ENCODE measurements at regions not wholly inside any gene's neighbourhood (a gene's known extent, or its start where the extent isn't known, plus 50 kb on each side); places are given as distances from the start of the nearest gene placed in this dataset.
"Not testable (repeated sequence)": the region's sequence is repeated elsewhere in the genome, so short reads cannot be mapped to it uniquely, and the experiment has no call there.

- no peak for DNase-seq (ENCODE audit: low spot score)
Measured at GRCh38 chr13:80082396-80083080, 258.4 kb downstream of the SPRY2 start.

- no peak for DNase-seq (ENCODE audit: low spot score)
Measured at GRCh38 chr13:80074811-80075210, 266.1 kb downstream of the SPRY2 start.

- no peak for DNase-seq (ENCODE audit: low spot score)
Measured at GRCh38 chr13:80074143-80074752, 266.7 kb downstream of the SPRY2 start.

GRCh38 chr13:80072231-80072630, 268.7 kb downstream of the SPRY2 start:
- no peak for DNase-seq (ENCODE audit: low spot score)

- no peak for DNase-seq (ENCODE audit: low spot score)
Measured at GRCh38 chr13:80070024-80070703, 270.8 kb downstream of the SPRY2 start.

- DNase-seq (ENCODE audit: low spot score), result no peak
Measured at GRCh38 chr13:80069374-80069773, 271.6 kb downstream of the SPRY2 start.

- DNase-seq (ENCODE audit: low spot score), result no peak
Measured at GRCh38 chr13:80065996-80066395, 274.9 kb downstream of the SPRY2 start.

GRCh38 chr13:80062416-80062815, 278.5 kb downstream of the SPRY2 start:
- not testable (repeated sequence) for DNase-seq (ENCODE audit: low spot score)

- DNase-seq (ENCODE audit: low spot score), result no peak
Measured at GRCh38 chr13:80059789-80060188, 281.1 kb downstream of the SPRY2 start.

- no peak for DNase-seq (ENCODE audit: low spot score)
Measured at GRCh38 chr13:80058626-80059025, 282.3 kb downstream of the SPRY2 start.

- DNase-seq (ENCODE audit: low spot score), result no peak
Measured at GRCh38 chr13:80055847-80056246, 285.1 kb downstream of the SPRY2 start.

- no peak for DNase-seq (ENCODE audit: low spot score)
Measured at GRCh38 chr13:80054806-80055205, 286.1 kb downstream of the SPRY2 start.

- DNase-seq (ENCODE audit: low spot score), result no peak
Measured at GRCh38 chr13:80052286-80052685, 288.6 kb downstream of the SPRY2 start.

- no peak for DNase-seq (ENCODE audit: low spot score)
Measured at GRCh38 chr13:80050252-80050651, 290.7 kb downstream of the SPRY2 start.

- peak; percentile 2 for DNase-seq (ENCODE audit: low spot score)
Measured at GRCh38 chr13:80048802-80049201, 292.1 kb downstream of the SPRY2 start.

- DNase-seq (ENCODE audit: low spot score), result no peak
Measured at GRCh38 chr13:80048030-80048429, 292.9 kb downstream of the SPRY2 start.

GRCh38 chr13:80047406-80047805, 293.5 kb downstream of the SPRY2 start:
- no peak for DNase-seq (ENCODE audit: low spot score)

- no peak for DNase-seq (ENCODE audit: low spot score)
Measured at GRCh38 chr13:80040981-80041317, 300.0 kb downstream of the SPRY2 start.

GRCh38 chr13:80040196-80040980, 300.5 kb downstream of the SPRY2 start:
- no peak for DNase-seq (ENCODE audit: low spot score)

- DNase-seq (ENCODE audit: low spot score), result no peak
Measured at GRCh38 chr13:80039000-80039399, 301.9 kb downstream of the SPRY2 start.

- no peak for DNase-seq (ENCODE audit: low spot score)
Measured at GRCh38 chr13:80038371-80038770, 302.6 kb downstream of the SPRY2 start.

- no peak for DNase-seq (ENCODE audit: low spot score)
Measured at GRCh38 chr13:80037505-80037888, 303.4 kb downstream of the SPRY2 start.
